HG03045 (cell line): ENCODE measurements at regions not wholly inside any gene's neighbourhood (a gene's known extent, or its start where the extent isn't known, plus 50 kb on each side); places are given as distances from the start of the nearest gene placed in this dataset.

Experiments
- ATAC-seq: cut with Tn5 transposase; IDR thresholded peaks from one replicate; pipeline ENCODE4 v1.9.1; 2021; ENCODE audit warnings: mild to moderate bottlenecking, moderate library complexity; ENCODE audit not compliant: unreplicated experiment

DNA sequence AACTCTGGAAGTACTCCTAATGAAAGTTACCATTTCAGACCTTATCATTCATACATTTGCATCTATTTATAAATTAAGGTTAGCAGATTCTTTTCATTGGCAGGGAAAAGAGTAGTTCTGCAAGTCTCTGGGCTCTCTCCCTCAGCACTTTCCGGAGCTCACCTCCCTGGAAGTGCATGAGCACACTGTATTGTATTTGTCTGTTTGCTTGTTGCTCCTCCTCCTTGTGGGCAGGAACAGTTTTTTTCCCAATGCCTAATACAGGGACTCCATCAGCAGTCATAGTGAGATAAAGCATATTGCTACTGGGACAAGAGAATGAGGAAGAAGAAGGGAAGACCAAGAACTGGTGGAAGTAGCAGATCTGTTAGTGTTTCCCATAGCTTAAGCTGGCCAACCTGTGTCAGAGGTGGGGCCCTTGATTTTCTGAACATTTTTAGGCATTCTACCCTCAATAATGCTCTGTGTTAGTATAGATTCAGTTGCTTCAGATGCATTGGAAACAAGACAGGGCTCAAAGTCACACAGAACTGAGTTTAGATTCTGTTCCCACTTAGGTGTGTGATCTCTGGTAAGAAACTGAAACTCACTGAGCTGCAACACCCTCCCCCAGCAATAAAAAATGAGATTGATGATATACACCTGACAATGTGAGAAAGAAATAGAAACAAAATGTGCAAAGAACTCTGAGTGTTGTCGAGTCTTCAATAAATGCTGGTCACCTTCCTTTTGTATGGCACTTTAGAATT is 407.8 kb downstream of the TUSC7 start:
- no peak for ATAC-seq

DNA sequence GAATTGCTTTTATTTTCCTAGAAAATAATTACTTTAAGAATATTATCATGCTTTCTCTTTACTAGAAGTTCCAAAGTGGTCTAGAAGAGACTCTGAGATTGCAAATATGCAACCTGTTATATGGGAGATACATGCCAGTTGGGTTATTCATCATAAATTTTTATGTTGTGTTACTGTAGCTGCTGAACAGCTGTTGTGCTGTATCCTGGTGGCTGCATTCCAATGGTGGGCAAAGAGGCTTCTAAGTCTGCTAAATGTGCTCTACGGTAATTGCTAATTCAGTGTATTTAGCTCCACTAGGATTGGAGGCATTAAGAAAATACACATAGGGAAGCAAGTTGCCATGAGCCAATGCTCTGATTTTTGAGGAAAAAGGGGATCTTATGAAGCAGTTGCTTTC is 409.0 kb downstream of the TUSC7 start:
- ATAC-seq, result no peak

DNA sequence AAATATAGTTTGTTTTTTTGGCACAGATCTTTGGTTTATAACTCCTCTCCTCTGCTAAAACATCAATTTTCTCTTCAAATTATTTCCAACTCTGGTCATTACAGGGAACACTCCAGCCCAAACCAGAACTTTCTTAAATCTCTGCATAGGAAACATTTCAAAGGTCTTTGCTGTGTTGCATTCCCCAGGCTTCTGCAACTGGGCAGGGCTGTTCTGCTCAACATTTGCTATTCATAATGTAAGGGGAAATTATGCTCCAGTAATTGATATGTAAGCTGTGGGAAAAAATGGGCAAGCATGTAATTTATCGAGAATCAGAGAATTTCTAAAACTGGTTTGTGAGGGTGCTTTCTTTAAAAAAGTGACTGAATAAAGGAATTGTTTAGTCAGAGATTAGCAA is 410.4 kb downstream of the TUSC7 start:
- ATAC-seq, result no peak

DNA sequence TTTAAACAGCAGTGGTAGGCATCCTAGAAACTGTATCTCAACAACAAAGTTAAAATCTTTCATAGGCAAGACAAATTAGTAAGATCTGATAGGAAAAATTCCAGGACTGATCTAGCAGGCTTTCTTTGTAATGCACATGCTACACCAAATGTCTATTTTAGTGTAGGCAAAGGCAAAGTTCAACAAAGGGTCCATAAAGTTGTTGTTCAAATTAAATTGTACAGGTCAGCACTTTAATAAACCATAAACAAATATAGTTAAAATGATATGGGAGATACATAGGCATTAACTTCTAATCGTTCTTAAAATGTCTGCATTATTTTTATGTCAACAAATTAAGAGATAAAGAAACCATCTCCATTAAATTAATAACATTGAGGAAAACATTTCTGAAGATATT is 413.0 kb downstream of the TUSC7 start:
- no peak for ATAC-seq

DNA sequence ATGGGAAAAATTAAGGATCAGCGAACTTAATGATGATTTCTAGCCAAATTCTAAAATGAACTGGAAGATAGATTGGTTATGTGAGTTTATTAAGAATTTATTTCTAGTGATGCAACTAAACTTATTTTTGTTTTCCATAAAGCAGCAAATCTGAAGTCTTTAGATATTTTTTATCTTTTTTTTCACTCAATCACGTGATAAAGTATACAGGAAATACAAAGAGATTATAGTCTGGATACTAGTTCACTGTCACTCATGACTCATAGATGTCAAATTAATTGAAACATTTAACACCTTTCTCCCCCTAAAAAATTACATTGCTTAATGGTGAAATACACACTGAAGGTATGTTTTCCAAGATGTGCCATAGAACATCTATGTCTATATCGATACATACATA is 416.9 kb downstream of the TUSC7 start:
- ATAC-seq, result no peak

DNA sequence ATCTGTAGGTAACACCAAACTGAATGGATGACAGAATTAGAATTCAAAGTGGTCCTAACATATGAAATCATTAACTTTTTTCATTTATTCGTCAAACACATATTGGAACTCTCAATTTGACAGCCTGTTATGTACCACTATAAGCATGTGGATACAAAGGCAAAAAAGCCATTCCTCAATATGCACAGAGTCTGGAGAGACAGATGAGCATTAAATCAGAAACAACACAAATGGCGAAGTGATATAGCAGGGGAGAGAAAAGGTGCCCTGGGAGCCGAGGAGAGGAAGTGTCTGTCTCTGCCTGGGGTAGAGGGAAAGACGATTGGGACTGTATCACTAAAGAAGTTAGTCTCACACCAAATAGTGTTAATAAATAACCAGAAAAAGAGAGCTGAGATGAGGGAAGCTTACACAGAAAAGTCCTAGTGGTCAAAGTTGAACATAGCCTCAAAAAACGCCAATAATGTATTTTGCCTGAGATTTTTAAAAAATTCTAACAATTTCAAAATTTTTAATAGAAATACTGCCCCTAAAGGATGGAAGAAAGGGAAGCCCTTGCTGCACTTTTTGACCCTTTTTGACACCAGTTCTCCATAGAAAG is 417.5 kb downstream of the TUSC7 start:
- no peak for ATAC-seq

DNA sequence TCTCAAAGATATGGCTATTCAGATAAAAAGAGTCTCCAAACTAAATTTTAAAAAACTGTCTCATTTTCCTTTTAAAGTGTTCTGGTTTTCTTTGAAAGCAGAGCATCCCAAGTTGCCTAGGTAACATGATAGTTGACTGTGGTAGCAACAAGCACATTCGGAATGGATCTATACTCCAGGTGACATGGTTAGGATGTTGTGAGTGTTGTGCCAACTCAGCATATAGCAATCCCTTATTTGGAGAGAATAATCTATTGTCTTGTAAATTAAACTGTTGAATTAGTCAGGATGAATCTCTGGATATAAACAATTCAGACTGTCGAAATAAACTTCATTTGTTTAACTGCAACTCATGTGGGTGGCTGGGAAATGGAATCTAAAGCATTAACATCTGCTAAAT is 418.6 kb downstream of the TUSC7 start:
- no peak for ATAC-seq

DNA sequence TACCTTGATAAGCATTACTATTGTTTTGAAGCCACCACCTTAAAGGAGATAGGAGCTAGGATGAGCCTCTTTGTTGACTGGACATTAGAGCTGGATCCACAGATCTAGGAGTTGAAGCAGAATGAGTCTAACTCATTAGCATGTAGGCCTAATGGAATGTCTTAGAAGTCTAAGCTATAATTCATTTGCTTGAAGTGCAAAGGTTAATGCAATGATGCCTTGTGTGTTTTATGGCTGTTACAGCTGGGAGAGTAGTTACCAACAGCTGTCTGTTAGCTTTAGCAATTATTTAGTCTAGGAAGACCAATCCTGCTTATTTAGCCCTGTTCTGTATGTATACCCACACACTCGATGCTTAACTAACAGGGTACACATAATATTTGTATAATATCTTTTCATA is 419.3 kb downstream of the TUSC7 start:
- ATAC-seq, result no peak

DNA sequence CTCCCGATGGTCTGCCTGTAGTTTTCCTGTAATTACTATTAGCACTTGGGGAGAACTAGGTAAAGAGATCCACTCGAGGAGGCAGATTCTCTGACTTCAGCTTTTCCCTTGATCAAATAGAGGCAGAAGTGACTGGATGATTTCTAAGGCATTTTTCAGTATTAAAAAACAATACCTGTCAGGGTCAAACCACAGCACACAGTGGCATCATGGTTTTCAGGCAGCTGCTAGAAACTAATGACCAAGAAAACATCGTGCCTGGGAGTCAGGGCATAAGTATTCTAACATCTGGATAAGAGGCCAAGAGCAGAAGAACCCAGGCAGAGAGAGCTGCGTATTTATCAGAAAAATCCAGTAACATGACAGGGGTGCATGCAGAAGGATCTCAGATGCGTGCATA is 419.9 kb downstream of the TUSC7 start:
- ATAC-seq, result no peak

DNA sequence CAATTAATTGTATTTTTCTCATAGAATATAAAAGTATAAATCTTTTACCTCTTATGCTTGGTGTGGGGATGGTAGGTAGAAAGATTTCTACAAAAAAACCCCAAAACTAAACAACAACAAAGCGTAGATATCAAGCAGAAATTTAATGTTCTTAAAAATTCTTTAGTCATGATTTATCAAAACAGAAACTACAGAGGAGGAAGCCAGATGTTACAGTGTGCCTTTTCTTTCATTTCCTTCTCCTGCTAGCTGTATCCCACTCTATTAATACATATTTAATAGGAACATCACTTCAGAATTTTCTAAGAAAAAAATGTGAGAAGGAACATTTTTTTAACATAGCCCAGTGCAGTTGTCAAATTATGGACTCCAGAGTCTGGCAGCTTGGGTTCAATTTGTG is 420.6 kb downstream of the TUSC7 start:
- no peak for ATAC-seq

DNA sequence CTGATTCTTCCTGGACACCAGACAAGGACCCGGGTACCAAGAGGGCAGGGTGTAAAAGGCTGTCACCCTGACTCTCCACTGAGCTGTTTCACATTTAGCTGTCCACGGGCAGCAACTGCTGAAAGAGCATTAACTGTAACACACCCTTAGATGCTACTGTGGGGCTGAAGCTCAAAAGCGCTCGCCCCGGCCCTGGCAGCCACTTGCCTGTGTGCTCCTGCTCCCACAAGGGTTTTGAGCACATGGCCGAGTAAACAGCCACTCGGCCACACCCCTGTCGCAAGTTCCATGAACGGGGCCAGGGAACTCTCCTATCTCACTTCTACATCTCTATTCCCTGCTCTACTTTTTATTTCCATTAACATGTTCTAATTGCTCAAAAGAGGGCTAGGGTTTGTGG is 421.7 kb downstream of the TUSC7 start:
- no peak for ATAC-seq

DNA sequence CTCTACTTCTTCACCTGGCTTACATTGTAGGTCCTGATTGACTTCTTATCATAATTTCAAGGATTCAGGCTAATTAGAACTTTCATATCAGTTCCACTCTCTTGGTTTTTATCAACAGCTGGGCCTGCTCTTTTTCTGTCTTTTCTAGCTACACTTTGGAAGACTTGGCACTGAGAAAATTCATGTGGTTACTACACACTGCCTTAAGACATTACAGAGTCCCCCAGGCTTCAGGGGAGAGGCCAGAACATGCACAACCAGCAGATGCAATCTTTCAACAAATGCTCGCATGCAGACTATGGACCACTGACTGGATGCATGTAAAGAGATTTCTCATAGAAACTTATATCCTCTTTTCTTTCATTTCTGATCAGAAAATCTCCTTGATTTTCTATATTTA is 423.5 kb downstream of the TUSC7 start:
- ATAC-seq, result no peak

DNA sequence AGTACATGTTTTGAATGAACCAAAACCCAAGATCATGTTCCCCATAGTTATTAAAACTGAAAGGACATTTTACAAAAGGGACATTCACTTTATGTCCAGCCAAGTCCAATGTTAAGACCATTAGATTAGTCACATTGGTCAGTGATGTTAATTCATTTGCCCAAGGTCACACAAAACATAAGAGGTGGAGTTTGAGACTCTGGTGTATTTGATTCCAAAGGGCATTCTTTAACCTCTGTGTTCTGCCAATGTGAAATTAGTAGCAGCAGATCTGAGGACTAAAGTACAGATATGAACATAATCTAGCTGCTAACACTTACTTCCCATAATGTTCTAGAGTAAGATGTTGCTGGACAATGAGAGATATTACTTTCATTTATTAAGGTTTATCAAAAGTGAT is 425.6 kb downstream of the TUSC7 start:
- no peak for ATAC-seq

DNA sequence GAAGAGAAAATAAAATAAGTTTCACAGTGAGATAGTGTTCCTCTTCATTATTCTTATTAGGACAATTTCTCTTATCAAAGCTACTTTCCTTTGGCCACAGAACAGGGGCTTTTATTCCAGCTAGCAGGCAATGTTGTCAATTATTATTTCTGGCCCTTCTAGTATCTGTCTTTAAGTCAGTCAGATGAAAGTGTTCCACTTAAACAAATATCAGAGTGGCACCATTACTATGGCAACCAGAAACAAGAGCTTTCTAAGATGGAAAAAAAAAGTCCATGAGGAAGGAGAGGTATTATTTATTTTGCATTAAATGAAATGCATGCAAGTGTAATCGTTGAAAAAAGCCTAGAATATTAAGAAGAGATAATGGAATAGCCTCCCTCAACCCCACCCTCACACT is 426.4 kb downstream of the TUSC7 start:
- no peak for ATAC-seq

DNA sequence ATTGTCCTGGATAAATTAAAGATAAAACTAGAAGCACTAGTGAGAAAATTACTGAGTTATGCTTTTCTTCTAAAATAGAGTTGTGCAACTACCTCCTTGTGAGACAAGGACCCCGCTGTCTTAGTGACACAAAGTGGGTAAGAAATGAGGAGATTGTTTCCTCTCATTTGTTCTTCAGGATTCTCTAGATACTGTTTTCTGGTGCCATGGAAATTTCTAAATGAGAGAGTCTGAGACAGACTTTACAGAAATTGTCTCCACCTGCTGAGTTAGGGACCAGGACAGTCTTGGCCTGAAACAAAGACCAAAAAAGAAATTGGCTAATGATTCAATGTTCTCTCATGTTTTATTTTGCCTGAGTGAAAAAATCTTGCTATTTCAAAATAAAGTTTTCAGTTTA is 427.5 kb downstream of the TUSC7 start:
- ATAC-seq, result no peak

DNA sequence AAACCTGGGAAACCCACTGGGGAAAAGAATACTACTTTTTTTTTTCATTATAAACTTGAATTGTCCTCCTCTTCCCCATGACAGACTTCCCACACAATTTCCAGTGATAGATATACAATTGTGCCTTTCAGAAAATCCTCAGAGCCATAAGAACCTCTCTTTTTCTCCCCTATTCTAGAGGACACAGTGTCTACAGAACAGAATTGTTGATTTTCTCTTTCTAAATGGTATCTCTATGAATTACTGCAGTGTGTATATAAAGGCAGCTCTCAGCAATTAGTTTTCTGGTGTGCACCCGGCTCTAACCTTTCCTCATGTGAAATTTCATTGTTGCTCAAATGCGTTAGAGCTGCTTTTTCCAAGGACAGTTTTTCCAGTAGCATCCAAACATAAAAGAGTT is 430.1 kb downstream of the TUSC7 start:
- no peak for ATAC-seq

DNA sequence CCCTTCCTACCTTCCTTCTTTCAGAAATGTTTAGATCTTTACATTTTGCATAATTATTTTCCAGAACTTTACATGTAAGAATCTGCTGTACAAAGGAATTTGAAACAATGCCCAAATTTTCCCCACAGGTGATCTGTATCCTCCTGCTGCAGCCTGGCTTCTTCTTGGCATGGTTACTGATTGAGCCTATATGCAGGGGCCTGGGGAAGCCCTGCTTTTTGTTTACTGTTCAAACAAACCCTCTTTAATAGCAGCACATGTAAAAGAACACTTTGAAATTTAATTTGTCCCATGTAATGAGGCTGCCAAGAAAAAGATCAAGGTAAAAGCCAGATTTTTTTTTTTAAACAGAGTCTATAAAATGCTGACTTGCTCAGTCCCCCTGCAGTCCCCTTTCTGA is 432.2 kb downstream of the TUSC7 start:
- ATAC-seq, result no peak

DNA sequence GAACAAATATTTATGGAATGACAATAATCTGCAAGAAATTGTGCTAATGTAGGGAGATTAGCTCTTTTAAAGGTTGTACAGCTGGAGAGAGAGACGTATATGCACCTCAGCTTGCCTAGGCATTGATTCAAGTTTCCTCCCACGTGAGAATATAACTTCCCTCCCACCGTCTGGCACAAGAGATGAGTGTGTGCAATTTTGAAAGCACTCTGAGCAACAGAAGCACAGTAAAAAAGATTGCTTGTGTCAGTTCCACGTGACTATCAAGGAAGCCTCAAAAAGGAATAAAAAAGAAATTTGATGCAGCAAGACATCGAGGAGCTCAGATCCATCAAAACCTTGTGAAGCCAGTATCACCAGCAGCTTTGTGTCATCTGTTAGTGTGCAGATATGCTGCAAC is 435.3 kb downstream of the TUSC7 start:
- ATAC-seq, result no peak

DNA sequence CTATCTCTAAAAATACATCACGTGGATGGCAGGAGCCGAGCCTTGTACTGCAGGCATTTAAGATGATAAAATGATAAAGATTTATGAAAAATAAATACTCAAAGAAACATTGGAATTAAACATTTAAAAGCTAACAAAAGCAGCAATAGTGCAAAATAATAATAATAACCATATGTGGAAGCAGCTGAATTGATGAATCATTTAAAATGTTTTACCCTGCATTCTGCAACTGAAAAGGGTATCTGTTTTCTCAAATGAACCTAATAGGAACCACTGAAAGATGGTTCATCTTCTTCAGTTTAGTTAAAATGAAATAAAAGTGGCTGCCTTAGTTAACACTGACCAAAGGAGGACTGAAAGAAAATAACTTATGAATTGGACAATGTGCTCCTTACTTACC is 436.1 kb downstream of the TUSC7 start:
- ATAC-seq, result no peak

DNA sequence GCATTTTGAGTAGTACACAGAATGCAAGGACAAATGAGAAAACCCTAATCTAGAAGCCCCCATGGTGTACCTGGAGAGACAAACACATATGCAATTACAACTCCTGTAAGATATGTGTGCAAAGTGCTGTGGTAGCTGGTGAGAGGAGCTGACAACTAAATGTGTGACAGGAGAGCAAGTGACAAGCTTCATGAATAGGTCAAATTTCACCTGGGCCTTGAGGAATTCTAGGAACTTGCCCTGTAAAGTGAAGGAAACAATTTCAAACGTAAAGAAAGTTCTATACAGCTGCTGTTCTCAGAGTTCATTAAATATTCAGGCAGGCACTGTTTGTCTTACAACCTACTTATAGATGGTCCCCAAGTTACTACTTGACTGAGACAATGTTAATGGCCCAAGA is 437.0 kb downstream of the TUSC7 start:
- ATAC-seq, result no peak

DNA sequence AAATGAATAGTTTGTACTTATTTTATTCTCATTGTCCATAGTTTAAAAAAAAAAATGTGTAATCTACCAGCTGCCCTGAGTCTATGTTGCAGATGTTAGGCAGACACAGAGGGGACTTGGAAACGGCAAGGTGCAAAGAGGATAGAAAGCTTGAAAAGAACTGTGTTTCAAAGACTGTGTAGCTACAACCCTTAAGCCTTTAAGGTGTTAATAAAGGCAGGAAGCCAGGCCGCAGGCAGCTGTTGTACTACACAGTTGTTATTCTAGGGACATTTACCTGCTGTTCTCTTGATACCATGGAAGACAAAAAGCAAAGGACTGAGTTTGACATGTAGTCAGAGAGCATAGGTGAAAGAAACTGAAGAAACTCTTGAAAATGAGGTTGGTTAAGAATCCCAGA is 440.0 kb downstream of the TUSC7 start:
- no peak for ATAC-seq

DNA sequence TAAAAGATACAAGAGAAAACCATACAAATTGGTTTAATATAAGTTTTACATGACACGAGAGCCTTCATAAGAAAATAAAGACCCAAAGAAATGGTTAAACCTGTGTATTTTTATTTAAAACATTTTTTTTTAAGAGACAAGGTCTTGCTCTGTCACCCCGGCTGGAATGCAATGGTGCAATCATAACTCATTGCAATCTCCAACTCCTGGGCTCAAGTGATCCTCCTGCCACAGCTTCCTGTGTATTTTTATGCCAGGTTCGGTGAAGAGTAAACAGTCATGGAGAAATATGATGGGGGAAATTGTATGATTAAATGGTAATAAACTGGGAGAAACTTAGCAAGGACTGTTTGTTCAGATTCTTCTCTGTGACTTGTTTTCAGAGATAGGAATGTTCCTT is 441.0 kb downstream of the TUSC7 start:
- no peak for ATAC-seq

DNA sequence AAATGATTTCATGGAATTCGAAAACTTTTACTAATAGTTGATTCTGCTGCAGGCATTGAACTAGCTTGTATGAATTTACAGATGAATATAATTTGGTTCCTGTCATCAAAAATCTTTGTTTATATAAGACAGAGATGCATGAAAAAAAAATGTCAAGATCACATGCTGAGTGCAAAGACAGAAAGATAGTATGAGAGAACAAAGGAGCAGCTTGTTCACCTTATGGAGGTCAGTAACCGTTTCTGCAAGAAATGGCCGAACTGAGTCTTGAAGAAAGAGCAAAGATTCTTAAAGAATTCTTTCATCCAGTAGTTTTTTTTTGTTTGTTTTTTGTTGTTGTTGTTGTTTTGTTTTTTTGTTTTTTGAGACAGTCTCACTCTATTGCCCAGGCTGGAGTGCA is 450.6 kb downstream of the TUSC7 start:
- no peak for ATAC-seq
